ENCODE measurements at regions not wholly inside any gene's neighbourhood (a gene's known extent, or its start where the extent isn't known, plus 50 kb on each side); places are given as distances from the start of the nearest gene placed in this dataset.

DNA sequence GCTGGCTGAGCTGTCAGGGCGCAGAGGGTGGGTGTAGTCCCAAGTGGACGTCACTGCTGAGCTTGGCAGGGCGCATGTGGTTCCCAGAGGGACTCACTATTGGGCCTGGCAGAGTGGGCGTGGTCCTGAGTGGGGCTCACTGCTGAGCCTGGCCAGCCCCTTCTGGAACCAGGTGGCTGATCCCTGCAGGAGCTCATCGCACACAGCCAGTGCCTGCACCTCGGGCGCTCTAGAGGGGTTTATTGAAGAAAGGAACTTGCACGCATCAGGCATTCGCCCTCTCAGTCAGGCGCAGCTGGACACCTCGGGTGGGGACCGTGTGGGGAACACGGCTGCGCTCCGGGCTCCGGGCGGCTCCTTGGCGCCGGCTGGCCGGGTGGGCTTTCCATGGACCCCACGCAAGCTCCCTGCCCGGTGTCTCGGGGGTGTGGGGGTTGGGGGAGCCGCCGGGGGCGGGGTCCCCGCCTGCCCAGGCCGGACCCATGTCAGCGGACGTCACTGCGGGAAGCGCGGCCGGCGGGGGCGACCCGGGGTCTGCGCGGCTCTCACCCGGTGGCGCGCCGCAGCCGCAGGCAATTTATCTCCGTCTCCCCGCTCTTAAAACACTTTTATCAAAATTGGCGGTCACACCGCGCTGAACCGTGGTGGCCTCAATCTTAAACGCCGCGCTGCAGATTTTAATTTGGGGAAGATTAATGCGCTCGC is 65.4 kb upstream of the NKX1-1 start:
- Histone ChIP-seq H3K9me3 (no peaks in the 10 kb centered on the region), H3K36me3 (no peaks in the 10 kb centered on the region), H4K20me1 (no peaks in the 10 kb centered on the region), H3K27me3 (no peaks in the 10 kb centered on the region), H3K4me1 (no peaks in the 10 kb centered on the region), H3K9ac (no peak overlapping the region), H3K4me2 (no peak overlapping the region), H3K27ac (no peak overlapping the region), H3K4me3 (no peak overlapping the region)
- no peak for TF ChIP-seq Cebpa-rat (IDR thresholded peaks at IDR 0.05)

DNA sequence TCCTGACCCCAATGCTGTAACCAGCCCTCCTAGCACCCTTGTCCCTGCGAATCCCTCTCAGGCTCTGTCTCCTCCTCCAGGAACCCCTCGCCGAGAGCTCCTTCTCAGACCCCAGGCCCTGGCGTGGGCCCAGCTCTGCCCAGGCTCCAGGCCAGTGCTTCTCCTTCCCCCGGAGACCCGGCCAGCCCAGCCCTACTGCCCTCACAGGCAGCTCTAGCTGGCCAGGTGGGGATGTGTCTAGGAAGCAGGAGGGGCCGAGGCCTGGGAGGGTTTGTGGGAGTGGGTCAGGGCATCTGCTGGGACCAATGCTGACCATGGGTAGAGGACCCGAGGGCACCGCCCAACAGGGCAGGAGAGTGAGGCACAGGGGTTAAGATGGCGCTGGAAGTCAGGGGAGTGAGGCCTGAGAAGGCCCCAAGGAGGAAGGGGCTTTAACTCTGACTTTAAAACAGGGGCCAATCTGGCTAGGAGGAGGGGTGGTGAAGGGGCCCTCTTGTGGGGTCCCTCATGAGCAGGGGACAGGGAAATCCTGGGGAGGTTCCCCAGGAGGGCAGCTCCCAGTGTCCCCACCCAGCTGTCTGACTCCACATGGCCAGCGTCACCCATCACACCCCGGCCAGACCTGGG is 64.7 kb upstream of the NKX1-1 start:
- no peaks in the 10 kb centered on the region for H3K27me3 ChIP-seq
- H3K4me1 ChIP-seq = no peaks in the 10 kb centered on the region
- H4K20me1 ChIP-seq = no peaks in the 10 kb centered on the region
- no peak overlapping the region for H3K9ac ChIP-seq
- H3K4me2 ChIP-seq = no peak overlapping the region
- no peaks in the 10 kb centered on the region for H3K9me3 ChIP-seq
- no peaks in the 10 kb centered on the region for H3K36me3 ChIP-seq
- no peak overlapping the region for H3K27ac ChIP-seq
- no peak for TF ChIP-seq Cebpa-rat (IDR thresholded peaks at IDR 0.05)
- H3K4me3 ChIP-seq = no peak overlapping the region

GRCh38 chr4:1470393-1470670 is 64.1 kb upstream of the NKX1-1 start:
- no peak overlapping the region for H3K4me3 ChIP-seq

DNA sequence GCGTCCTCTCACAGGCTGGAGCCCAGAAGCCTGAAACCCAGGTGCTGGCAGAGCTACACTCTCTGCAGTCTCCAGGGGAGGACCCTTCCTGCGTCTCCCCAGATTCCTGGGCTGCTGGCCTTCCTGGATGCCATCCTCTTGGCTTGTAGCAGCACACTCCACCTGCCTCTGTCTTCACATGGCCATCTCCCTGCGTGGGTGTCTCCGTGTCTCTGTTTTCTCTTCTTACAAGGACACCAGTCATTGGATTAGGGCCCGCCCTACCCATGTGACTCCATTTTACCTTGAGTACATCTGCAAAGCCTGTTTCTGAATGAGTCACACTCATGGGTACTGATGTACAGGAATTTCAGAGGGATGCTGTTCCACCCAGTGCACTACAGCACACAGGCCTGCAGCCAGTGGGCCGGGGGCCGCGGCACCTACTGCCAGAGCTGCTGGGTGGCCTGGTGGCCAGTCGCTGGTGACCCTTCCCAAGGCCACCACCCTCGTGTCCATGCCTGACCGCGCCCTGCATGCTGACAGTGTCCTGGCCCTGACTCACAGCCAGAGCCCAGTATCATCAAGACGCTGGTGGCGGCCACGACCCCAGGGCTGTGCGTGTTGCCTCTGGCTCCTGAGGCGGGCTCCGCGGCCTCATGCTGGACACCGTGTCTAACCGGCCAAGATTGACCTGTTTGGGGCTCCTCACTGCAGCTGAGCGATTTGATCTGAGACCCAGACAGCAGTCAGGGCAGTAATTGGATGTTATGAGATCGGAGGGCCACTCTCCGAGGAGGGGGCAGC is 63.6 kb upstream of the NKX1-1 start:
- Histone ChIP-seq H3K4me3 (no peak overlapping the region), H3K27ac (no peak overlapping the region), H3K9ac (no peak overlapping the region), H3K27me3 (no peaks in the 10 kb centered on the region), H3K4me1 (no peaks in the 10 kb centered on the region), H3K36me3 (no peaks in the 10 kb centered on the region), H4K20me1 (no peaks in the 10 kb centered on the region), H3K9me3 (no peaks in the 10 kb centered on the region), H3K4me2 (no peak overlapping the region)
- TF ChIP-seq Cebpa-rat (IDR thresholded peaks at IDR 0.05) = no peak

More at GRCh38 chr4:1470393-1470670, 64.1 kb upstream of the NKX1-1 start:
- Histone ChIP-seq H3K36me3 (no peaks in the 10 kb centered on the region), H3K9ac (no peak overlapping the region), H3K9me3 (no peaks in the 10 kb centered on the region), H4K20me1 (no peaks in the 10 kb centered on the region), H3K4me1 (no peaks in the 10 kb centered on the region), H3K27me3 (no peaks in the 10 kb centered on the region), H3K4me2 (no peak overlapping the region), H3K27ac (no peak overlapping the region)
- no peak for TF ChIP-seq Cebpa-rat (IDR thresholded peaks at IDR 0.05)

DNA sequence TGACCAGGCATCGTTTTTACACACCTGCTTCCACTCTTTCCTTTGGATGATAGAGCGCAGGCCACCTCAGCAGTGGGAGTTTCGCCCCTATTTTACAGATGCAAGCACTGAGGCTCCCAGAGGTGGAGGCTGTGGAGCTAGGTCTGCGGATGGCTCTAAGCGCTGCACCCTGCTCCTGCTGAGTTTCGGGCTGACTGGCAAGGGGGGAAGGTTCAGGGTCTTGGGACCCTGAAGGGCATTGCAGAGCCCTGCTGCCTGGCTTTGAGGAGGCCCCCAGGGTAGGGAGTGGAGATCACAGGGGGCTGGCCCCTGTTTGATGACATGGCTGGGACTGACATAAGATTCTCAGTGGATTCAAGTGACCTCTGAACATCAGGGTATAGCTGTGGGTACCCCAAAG is 62.8 kb upstream of the NKX1-1 start:
- Histone ChIP-seq H3K4me1 (no peaks in the 10 kb centered on the region), H3K9me3 (no peaks in the 10 kb centered on the region), H3K36me3 (no peaks in the 10 kb centered on the region), H3K27ac (no peak overlapping the region), H3K9ac (no peak overlapping the region), H3K4me3 (no peak overlapping the region), H3K27me3 (no peaks in the 10 kb centered on the region), H4K20me1 (no peaks in the 10 kb centered on the region), H3K4me2 (no peak overlapping the region)
- no peak for TF ChIP-seq Cebpa-rat (IDR thresholded peaks at IDR 0.05)

DNA sequence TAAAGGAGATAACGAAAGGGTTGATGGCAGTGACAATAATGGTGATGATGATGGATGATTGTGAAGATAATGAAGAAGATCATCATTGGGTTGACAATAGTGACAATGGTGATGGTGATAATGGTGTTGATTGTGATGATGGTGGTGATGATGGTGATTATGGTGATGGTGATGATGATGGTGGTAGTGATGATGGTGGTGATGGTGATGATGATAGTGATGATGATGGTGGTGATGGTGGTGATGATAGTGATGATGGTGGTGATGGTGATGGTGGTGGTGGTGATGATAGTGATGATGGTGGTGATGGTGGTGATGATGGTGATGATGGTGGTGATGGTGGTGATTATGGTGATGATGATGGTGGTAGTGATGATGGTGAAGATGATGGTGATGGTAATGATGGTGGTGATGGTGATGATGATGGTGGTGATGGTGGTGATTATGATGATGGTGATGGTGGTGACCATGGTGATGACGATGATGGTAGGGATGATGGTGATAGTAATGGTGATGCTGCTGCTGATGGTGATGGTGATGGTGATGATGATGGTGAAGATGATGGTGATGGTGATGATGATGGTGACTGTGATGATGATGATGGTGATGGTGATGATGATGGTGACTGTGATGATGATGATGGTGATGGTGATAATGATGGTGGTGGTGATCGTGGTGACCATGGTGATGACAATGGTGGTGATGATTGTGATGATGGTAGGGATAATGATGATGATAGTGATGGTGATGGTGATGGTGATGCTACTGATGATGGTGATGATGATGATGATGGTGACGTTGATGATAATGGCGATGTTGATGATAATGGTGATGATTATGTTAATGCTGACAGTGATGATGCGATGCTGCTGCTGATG is 61.6 kb upstream of the NKX1-1 start:
- Histone ChIP-seq H3K27ac (no peak overlapping the region), H3K4me3 (no peak overlapping the region)

GRCh38 chr4:1466863-1467165 is 60.6 kb upstream of the NKX1-1 start:
- Histone ChIP-seq H3K4me1 (peaks cover 9% of the 10 kb centered on the region; the same call in 1 of the 2 replicates), H4K20me1 (no peaks in the 10 kb centered on the region), H3K4me3 (no peak overlapping the region), H3K36me3 (no peaks in the 10 kb centered on the region), H3K9me3 (no peaks in the 10 kb centered on the region), H3K27me3 (no peaks in the 10 kb centered on the region), H3K27ac (no peak overlapping the region), H3K9ac (no peak overlapping the region), H3K4me2 (no peak overlapping the region)
- no peak for TF ChIP-seq Cebpa-rat (IDR thresholded peaks at IDR 0.05)

More for the DNA sequence above, 61.6 kb upstream of the NKX1-1 start:
- no peak for TF ChIP-seq Cebpa-rat (IDR thresholded peaks at IDR 0.05)
- Histone ChIP-seq H3K9ac (no peak overlapping the region), H3K36me3 (no peaks in the 10 kb centered on the region), H3K27me3 (no peaks in the 10 kb centered on the region), H4K20me1 (no peaks in the 10 kb centered on the region), H3K4me1 (peaks cover 8% of the 10 kb centered on the region; the same call in 1 of the 2 replicates), H3K9me3 (no peaks in the 10 kb centered on the region), H3K4me2 (no peak overlapping the region)

- no peak overlapping the region for H3K9ac ChIP-seq
- no peaks in the 10 kb centered on the region for H3K9me3 ChIP-seq
- no peak overlapping the region for H3K4me2 ChIP-seq
- H3K36me3 ChIP-seq = no peaks in the 10 kb centered on the region
- TF ChIP-seq Cebpa-rat (IDR thresholded peaks at IDR 0.05) = no peak
- H3K27me3 ChIP-seq = no peaks in the 10 kb centered on the region
- H3K27ac ChIP-seq = no peak overlapping the region
- peaks cover 9% of the 10 kb centered on the region; the same call in 1 of the 2 replicates for H3K4me1 ChIP-seq
- H4K20me1 ChIP-seq = no peaks in the 10 kb centered on the region
- no peak overlapping the region for H3K4me3 ChIP-seq
Measured at GRCh38 chr4:1466034-1466862, 60.0 kb upstream of the NKX1-1 start.

Data from BLaER1 (cell line).